ENCODE measurements at regions not wholly inside any gene's neighbourhood (a gene's known extent, or its start where the extent isn't known, plus 50 kb on each side); places are given as distances from the start of the nearest gene placed in this dataset.

GRCh38 chr5:26143259-26143658, 895.1 kb downstream of the CDH9 start:
- Mint-ChIP-seq H3K4me1 (ENCODE audit: low read depth) (no peaks in the 10 kb centered on the region), H3K27ac (no peak overlapping the region), H3K4me3 (no peak overlapping the region), H3K27me3 (ENCODE audit: insufficient read depth) (no peaks in the 10 kb centered on the region), H3K36me3 (ENCODE audit: low read depth) (no peaks in the 10 kb centered on the region), H3K9me3 (peaks cover 20% of the 10 kb centered on the region)
- DNase-seq = no peak
- TF ChIP-seq, protein P1, sequence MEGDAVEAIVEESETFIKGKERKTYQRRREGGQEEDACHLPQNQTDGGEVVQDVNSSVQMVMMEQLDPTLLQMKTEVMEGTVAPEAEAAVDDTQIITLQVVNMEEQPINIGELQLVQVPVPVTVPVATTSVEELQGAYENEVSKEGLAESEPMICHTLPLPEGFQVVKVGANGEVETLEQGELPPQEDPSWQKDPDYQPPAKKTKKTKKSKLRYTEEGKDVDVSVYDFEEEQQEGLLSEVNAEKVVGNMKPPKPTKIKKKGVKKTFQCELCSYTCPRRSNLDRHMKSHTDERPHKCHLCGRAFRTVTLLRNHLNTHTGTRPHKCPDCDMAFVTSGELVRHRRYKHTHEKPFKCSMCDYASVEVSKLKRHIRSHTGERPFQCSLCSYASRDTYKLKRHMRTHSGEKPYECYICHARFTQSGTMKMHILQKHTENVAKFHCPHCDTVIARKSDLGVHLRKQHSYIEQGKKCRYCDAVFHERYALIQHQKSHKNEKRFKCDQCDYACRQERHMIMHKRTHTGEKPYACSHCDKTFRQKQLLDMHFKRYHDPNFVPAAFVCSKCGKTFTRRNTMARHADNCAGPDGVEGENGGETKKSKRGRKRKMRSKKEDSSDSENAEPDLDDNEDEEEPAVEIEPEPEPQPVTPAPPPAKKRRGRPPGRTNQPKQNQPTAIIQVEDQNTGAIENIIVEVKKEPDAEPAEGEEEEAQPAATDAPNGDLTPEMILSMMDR (IDR thresholded peaks at IDR 0.05) = no peak

- H3K27me3 Mint-ChIP-seq (ENCODE audit: insufficient read depth) = no peaks in the 10 kb centered on the region; the same call in 1 of the 2 replicates
- TF ChIP-seq, protein P1 (IDR thresholded peaks at IDR 0.05) = no peak
- no peak overlapping the region for H3K4me3 Mint-ChIP-seq
- DNase-seq = no peak
- H3K36me3 Mint-ChIP-seq (ENCODE audit: low read depth) = no peaks in the 10 kb centered on the region
- no peak overlapping the region for H3K27ac Mint-ChIP-seq
- H3K4me1 Mint-ChIP-seq (ENCODE audit: low read depth) = no peaks in the 10 kb centered on the region
- H3K9me3 Mint-ChIP-seq = peaks cover 14% of the 10 kb centered on the region
Measured at GRCh38 chr5:26121338-26121737, 917.0 kb downstream of the CDH9 start.

DNA sequence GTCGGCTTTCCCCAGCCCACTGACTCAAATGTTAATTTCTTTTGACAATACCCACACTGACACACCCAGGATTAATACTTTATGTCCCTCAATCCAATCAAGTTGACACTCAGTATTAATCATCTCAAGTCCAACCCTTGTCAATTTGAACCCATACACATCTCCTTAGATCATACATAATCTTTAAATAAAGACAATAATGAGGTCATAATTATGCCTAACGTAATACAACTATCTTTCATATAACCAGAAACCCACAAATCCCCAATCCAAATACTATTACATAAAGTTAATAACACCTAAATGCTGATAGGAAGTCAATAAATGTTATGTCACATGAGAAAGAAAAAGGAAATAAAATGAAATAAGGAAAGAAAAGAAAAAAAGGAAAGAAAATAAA, 934.2 kb downstream of the CDH9 start:
- Mint-ChIP-seq H3K27ac (no peak overlapping the region), H3K4me3 (no peak overlapping the region), H3K9me3 (peaks cover 21% of the 10 kb centered on the region), H3K36me3 (ENCODE audit: low read depth) (no peaks in the 10 kb centered on the region), H3K4me1 (ENCODE audit: low read depth) (no peaks in the 10 kb centered on the region), H3K27me3 (ENCODE audit: insufficient read depth) (peaks cover 2% of the 10 kb centered on the region; the same call in 1 of the 2 replicates)
- no peak for DNase-seq
- TF ChIP-seq, protein P1 (IDR thresholded peaks at IDR 0.05) = no peak

DNA sequence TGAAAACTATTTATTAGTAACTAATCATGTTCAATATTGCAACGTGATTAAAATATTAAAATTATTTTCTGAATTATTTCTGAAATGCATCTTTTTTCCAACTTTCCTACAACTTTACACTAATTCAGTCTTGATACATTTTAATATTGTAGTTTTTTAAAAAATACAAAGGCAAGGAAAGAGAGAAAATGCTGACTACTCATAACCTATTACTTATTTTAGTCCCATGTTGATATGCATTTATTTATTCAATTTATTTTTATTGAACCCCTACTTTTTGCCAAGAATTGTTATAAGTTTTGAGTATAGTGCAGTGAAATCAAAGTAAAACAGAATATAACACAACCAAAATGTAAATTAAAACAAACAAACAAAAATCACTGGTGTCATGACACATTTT, 978.2 kb downstream of the CDH9 start:
- Mint-ChIP-seq H3K27me3 (ENCODE audit: insufficient read depth) (no peaks in the 10 kb centered on the region), H3K27ac (no peak overlapping the region), H3K4me3 (no peak overlapping the region), H3K9me3 (peaks cover 40% of the 10 kb centered on the region), H3K36me3 (ENCODE audit: low read depth) (no peaks in the 10 kb centered on the region), H3K4me1 (ENCODE audit: low read depth) (no peaks in the 10 kb centered on the region)
- DNase-seq = no peak
- TF ChIP-seq, protein P1 (IDR thresholded peaks at IDR 0.05) = no peak

DNA sequence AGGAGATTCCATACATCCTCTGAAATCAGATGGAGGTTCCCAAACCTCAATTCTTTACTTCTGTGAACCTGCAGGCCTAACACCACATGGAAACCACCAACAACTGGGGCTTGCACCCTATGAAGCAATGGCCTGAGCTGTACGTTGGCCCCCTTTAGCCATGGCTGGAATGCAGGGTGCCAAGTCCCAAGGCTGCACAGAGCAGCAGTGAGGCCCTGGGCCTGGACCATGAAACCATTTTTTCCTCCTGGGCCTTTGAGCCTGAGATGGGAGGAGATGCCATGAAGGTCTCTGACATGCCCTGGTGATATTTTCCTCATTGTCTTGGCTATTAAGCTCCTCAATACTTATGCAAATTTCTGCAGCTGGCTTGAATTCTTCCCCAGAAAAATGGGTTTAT, 983.8 kb downstream of the CDH9 start:
- Mint-ChIP-seq H3K27me3 (ENCODE audit: insufficient read depth) (no peaks in the 10 kb centered on the region), H3K9me3 (peaks cover 53% of the 10 kb centered on the region), H3K27ac (no peak overlapping the region), H3K4me3 (no peak overlapping the region), H3K36me3 (ENCODE audit: low read depth) (no peaks in the 10 kb centered on the region; the same call in 1 of the 2 replicates), H3K4me1 (ENCODE audit: low read depth) (no peaks in the 10 kb centered on the region)
- DNase-seq = no peak
- TF ChIP-seq, protein P1 (IDR thresholded peaks at IDR 0.05) = no peak

DNA sequence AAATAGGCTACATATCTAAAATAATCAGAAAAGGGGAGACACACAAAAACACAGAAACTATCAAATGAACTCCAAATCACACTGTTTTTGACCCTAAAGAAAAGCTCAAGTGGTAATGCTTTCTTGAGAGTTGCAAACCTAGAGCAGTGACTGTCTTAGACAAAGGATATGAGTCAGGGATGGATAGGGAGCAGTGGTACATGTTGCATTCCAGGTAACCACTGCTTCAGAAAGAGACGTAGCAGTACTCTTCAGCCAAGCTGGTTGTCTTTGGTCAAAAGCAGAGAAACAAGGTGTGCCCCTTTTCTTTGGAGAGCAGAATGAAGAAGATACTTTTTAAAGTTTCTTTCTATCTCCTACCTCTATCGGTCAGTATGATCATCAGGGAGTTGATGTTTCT, 1003.6 kb downstream of the CDH9 start:
- H3K9me3 Mint-ChIP-seq = peaks cover 17% of the 10 kb centered on the region
- no peak overlapping the region for H3K27ac Mint-ChIP-seq
- H3K4me1 Mint-ChIP-seq (ENCODE audit: low read depth) = no peaks in the 10 kb centered on the region

More for the DNA sequence above, 1003.6 kb downstream of the CDH9 start:
- Mint-ChIP-seq H3K27me3 (ENCODE audit: insufficient read depth) (no peaks in the 10 kb centered on the region; the same call in 1 of the 2 replicates), H3K36me3 (ENCODE audit: low read depth) (no peaks in the 10 kb centered on the region), H3K4me3 (no peak overlapping the region)
- TF ChIP-seq, protein P1 (IDR thresholded peaks at IDR 0.05) = no peak
- no peak for DNase-seq

All from HFFc6 (cell line).